Skeletal muscle satellite cell (primary cell): ENCODE measurements at regions not wholly inside any gene's neighbourhood (a gene's known extent, or its start where the extent isn't known, plus 50 kb on each side); places are given as distances from the start of the nearest gene placed in this dataset.
"Not testable (repeated sequence)": the region's sequence is repeated elsewhere in the genome, so short reads cannot be mapped to it uniquely, and the experiment has no call there.

Experiments used
- H3K27me3 ChIP-seq: 2 replicates; pipeline ENCODE4 v1.7.0; 2013; ENCODE audit warnings: low read length; ENCODE audit not compliant: control insufficient read depth, insufficient read depth
- H3K36me3 ChIP-seq: 2 replicates; pipeline ENCODE4 v1.7.0; 2013; ENCODE audit warnings: mild to moderate bottlenecking, control low read depth, low read length; ENCODE audit not compliant: insufficient read depth
- H3K4me1 ChIP-seq: 2 replicates; pipeline ENCODE4 v1.7.0; 2013; ENCODE audit warnings: low read length; ENCODE audit not compliant: control insufficient read depth, insufficient read depth
- H3K4me2 ChIP-seq: 2 replicates; pipeline ENCODE4 v1.7.0; 2013; ENCODE audit warnings: mild to moderate bottlenecking, low read length
- H3K4me3 ChIP-seq: 2 replicates; pipeline ENCODE4 v1.7.0; 2013; ENCODE audit warnings: low read length
- H3K9ac ChIP-seq: 2 replicates; pipeline ENCODE4 v1.7.0; 2013; ENCODE audit warnings: mild to moderate bottlenecking, low read depth, low read length, moderate library complexity
- H3K9me3 ChIP-seq: replicated peaks from 2 replicates; pipeline ENCODE4 v1.7.0; 2013; ENCODE audit warnings: mild to moderate bottlenecking, control low read depth, low read length

- H3K27me3 ChIP-seq, H3K4me2 ChIP-seq, H3K4me3 ChIP-seq, H3K36me3 ChIP-seq, H3K9ac ChIP-seq, H3K4me1 ChIP-seq, H3K9me3 ChIP-seq: not testable (repeated sequence)
Observed at GRCh38 chr14:21788687-21789086, 115.1 kb upstream of the OR4E1 start.

- not testable (repeated sequence) for H3K27me3 ChIP-seq, H3K4me3 ChIP-seq
Observed at GRCh38 chr14:21787242-21787641, 113.6 kb upstream of the OR4E1 start.

GRCh38 chr14:21781543-21781942 is 107.9 kb upstream of the OR4E1 start:
- Histone ChIP-seq H3K36me3 (no peaks in the 10 kb centered on the region), H3K4me1 (no peaks in the 10 kb centered on the region), H3K4me3 (no peak overlapping the region), H3K27me3 (no peaks in the 10 kb centered on the region), H3K9me3 (no peaks in the 10 kb centered on the region), H3K9ac (no peak overlapping the region), H3K4me2 (no peak overlapping the region)

More at GRCh38 chr14:21787242-21787641, 113.6 kb upstream of the OR4E1 start:
- not testable (repeated sequence) for H3K9ac ChIP-seq, H3K4me2 ChIP-seq, H3K9me3 ChIP-seq, H3K36me3 ChIP-seq, H3K4me1 ChIP-seq

GRCh38 chr14:21780429-21781084 is 106.9 kb upstream of the OR4E1 start:
- Histone ChIP-seq H3K36me3 (no peaks in the 10 kb centered on the region), H3K4me2 (no peak overlapping the region), H3K9ac (no peak overlapping the region)

GRCh38 chr14:21771671-21772070 is 98.1 kb upstream of the OR4E1 start:
- Histone ChIP-seq H3K36me3 (no peaks in the 10 kb centered on the region), H3K9ac (no peak overlapping the region), H3K4me3 (no peak overlapping the region), H3K4me1 (no peaks in the 10 kb centered on the region), H3K27me3 (no peaks in the 10 kb centered on the region), H3K9me3 (no peaks in the 10 kb centered on the region), H3K4me2 (no peak overlapping the region)

More at GRCh38 chr14:21780429-21781084, 106.9 kb upstream of the OR4E1 start:
- Histone ChIP-seq H3K4me3 (no peak overlapping the region), H3K4me1 (no peaks in the 10 kb centered on the region), H3K9me3 (no peaks in the 10 kb centered on the region), H3K27me3 (no peaks in the 10 kb centered on the region)

DNA sequence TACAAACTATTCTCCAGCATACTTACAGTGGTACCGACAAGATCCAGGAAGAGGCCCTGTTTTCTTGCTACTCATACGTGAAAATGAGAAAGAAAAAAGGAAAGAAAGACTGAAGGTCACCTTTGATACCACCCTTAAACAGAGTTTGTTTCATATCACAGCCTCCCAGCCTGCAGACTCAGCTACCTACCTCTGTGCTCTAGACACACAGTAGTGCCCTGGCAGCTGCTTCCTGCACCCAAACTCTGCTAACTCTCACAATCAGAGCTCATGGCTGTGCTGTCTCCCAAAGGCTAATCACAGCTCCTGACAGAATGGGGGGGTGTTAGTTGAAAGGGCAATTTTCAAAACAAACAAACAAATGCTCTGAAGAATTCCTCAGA is 95.2 kb upstream of the OR4E1 start:
- H3K36me3 ChIP-seq, result no peaks in the 10 kb centered on the region

DNA sequence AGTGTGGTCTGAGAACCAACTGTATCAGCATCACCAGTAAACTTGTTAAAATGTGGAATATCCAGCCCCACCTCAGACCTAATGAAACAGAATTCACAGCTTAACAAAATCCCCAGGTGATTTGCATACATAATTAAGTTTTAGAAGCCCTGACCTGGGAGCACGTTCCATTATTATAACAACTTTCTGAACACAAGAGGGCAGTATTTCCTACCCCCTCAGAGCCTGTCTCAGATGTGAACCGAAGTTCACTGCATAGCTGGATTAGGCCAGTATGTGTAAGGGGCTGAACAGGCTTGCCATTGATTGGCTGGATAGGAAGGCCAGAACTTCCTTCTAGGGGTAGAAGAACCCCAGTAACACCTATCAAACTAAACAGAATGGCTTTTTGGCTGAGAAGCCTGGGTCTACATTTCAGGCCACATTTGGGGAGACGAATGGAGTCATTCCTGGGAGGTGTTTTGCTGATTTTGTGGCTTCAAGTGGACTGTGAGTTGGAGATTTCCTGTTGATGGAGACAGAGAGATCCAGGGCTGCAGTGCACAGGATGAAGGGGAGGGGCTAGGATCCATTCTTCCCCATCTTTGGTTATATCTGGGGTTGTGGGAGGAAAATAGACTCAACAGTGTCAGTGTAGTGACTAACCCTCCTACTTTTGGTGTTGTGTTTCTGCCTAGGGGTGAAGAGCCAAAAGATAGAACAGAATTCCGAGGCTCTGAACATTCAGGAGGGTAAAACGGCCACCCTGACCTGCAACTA is 94.7 kb upstream of the OR4E1 start:
- H3K4me2 ChIP-seq, result no peak overlapping the region
- H3K9me3 ChIP-seq, result no peaks in the 10 kb centered on the region
- no peak overlapping the region for H3K4me3 ChIP-seq
- H3K4me1 ChIP-seq, result no peaks in the 10 kb centered on the region
- no peak overlapping the region for H3K9ac ChIP-seq
- no peaks in the 10 kb centered on the region for H3K27me3 ChIP-seq
- no peaks in the 10 kb centered on the region for H3K36me3 ChIP-seq

More for the DNA sequence above, 95.2 kb upstream of the OR4E1 start:
- H3K4me2 ChIP-seq, result no peak overlapping the region
- H3K4me1 ChIP-seq, result no peaks in the 10 kb centered on the region
- H3K9ac ChIP-seq, result no peak overlapping the region
- H3K9me3 ChIP-seq, result no peaks in the 10 kb centered on the region
- no peak overlapping the region for H3K4me3 ChIP-seq
- H3K27me3 ChIP-seq, result no peaks in the 10 kb centered on the region

- H3K4me1 ChIP-seq, H3K9me3 ChIP-seq, H3K9ac ChIP-seq, H3K36me3 ChIP-seq, H3K4me3 ChIP-seq, H3K4me2 ChIP-seq, H3K27me3 ChIP-seq: not testable (repeated sequence)
Observed at GRCh38 chr14:21760360-21760759, 86.7 kb upstream of the OR4E1 start.

DNA sequence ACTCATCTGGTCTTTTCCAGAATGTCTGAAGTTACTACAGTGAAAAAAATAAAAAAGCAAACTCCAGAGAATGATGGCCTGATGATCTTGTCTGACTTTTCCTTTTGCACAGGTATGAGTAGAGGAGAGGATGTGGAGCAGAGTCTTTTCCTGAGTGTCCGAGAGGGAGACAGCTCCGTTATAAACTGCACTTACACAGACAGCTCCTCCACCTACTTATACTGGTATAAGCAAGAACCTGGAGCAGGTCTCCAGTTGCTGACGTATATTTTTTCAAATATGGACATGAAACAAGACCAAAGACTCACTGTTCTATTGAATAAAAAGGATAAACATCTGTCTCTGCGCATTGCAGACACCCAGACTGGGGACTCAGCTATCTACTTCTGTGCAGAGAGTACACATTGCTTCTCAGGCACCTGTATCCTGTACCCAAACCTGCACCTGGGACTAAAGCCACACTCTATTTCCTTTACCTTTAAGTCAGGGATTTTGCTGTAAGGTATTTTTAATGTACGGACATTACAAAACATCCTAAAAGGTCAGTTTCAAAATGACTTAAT is 75.8 kb upstream of the OR4E1 start:
- H3K9me3 ChIP-seq, result no peaks in the 10 kb centered on the region
- no peaks in the 10 kb centered on the region for H3K27me3 ChIP-seq
- no peak overlapping the region for H3K4me2 ChIP-seq
- H3K4me3 ChIP-seq, result no peak overlapping the region
- no peaks in the 10 kb centered on the region for H3K4me1 ChIP-seq
- H3K36me3 ChIP-seq, result no peaks in the 10 kb centered on the region
- no peak overlapping the region for H3K9ac ChIP-seq

- Histone ChIP-seq H3K4me1 (no peaks in the 10 kb centered on the region), H3K4me3 (no peak overlapping the region), H3K9ac (no peak overlapping the region)
Observed at GRCh38 chr14:21748869-21749303, 75.3 kb upstream of the OR4E1 start.

GRCh38 chr14:21735639-21736307 is 62.2 kb upstream of the OR4E1 start:
- no peaks in the 10 kb centered on the region for H3K4me1 ChIP-seq
- H3K36me3 ChIP-seq, result no peaks in the 10 kb centered on the region
- no peak overlapping the region for H3K9ac ChIP-seq
- H3K4me2 ChIP-seq, result no peak overlapping the region
- H3K27me3 ChIP-seq, result no peaks in the 10 kb centered on the region
- no peak overlapping the region for H3K4me3 ChIP-seq
- H3K9me3 ChIP-seq, result no peaks in the 10 kb centered on the region

More at GRCh38 chr14:21748869-21749303, 75.3 kb upstream of the OR4E1 start:
- Histone ChIP-seq H3K36me3 (no peaks in the 10 kb centered on the region), H3K4me2 (no peak overlapping the region), H3K9me3 (no peaks in the 10 kb centered on the region), H3K27me3 (no peaks in the 10 kb centered on the region)
